GM21723 (cell line): ENCODE measurements at regions not wholly inside any gene's neighbourhood (a gene's known extent, or its start where the extent isn't known, plus 50 kb on each side); places are given as distances from the start of the nearest gene placed in this dataset.

Experiments used
- ATAC-seq: cut with Tn5 transposase; IDR thresholded peaks from one replicate; pipeline ENCODE4 v1.9.1; 2021; ENCODE audit warnings: mild to moderate bottlenecking, moderate library complexity; ENCODE audit not compliant: unreplicated experiment

GRCh38 chr18:44386401-44386800 lies 294.3 kb upstream of the SETBP1 start:
- no peak for ATAC-seq

- no peak for ATAC-seq
These were observed 292.4 kb upstream of the SETBP1 start for GRCh38 chr18:44388329-44388728.

GRCh38 chr18:44392933-44393332 lies 287.8 kb upstream of the SETBP1 start:
- ATAC-seq, result no peak

- no peak for ATAC-seq
These were observed 287.3 kb upstream of the SETBP1 start for GRCh38 chr18:44393406-44393805.

GRCh38 chr18:44396550-44396949 lies 284.1 kb upstream of the SETBP1 start:
- ATAC-seq, result no peak

- no peak for ATAC-seq
These were observed 271.6 kb upstream of the SETBP1 start for GRCh38 chr18:44409071-44409470.

GRCh38 chr18:44409515-44409914 lies 271.2 kb upstream of the SETBP1 start:
- no peak for ATAC-seq

GRCh38 chr18:44410740-44411139 lies 269.9 kb upstream of the SETBP1 start:
- ATAC-seq, result no peak

- no peak for ATAC-seq
These were observed 269.3 kb upstream of the SETBP1 start for GRCh38 chr18:44411262-44411905.

- no peak for ATAC-seq
These were observed 268.7 kb upstream of the SETBP1 start for GRCh38 chr18:44411976-44412375.

GRCh38 chr18:44423814-44424644 lies 256.7 kb upstream of the SETBP1 start:
- no peak for ATAC-seq

GRCh38 chr18:44424645-44425035 lies 256.0 kb upstream of the SETBP1 start:
- ATAC-seq, result no peak

GRCh38 chr18:44425161-44425560 lies 255.5 kb upstream of the SETBP1 start:
- ATAC-seq, result no peak

- no peak for ATAC-seq
These were observed 243.1 kb upstream of the SETBP1 start for GRCh38 chr18:44437603-44438002.

GRCh38 chr18:44450226-44450625 lies 230.5 kb upstream of the SETBP1 start:
- ATAC-seq, result no peak

GRCh38 chr18:44452346-44452745 lies 228.3 kb upstream of the SETBP1 start:
- ATAC-seq, result no peak

GRCh38 chr18:44453505-44453904 lies 227.2 kb upstream of the SETBP1 start:
- no peak for ATAC-seq

GRCh38 chr18:44458777-44459176 lies 221.9 kb upstream of the SETBP1 start:
- no peak for ATAC-seq

GRCh38 chr18:44464398-44465180 lies 216.1 kb upstream of the SETBP1 start:
- ATAC-seq, result no peak

GRCh38 chr18:44465381-44465841 lies 215.3 kb upstream of the SETBP1 start:
- ATAC-seq, result no peak

- ATAC-seq, result no peak
These were observed 213.7 kb upstream of the SETBP1 start for GRCh38 chr18:44466997-44467396.

GRCh38 chr18:44467718-44468117 lies 213.0 kb upstream of the SETBP1 start:
- ATAC-seq, result no peak
